Esophagus squamous epithelium (tissue), 4 donors: ENCODE measurements at regions not wholly inside any gene's neighbourhood (a gene's known extent, or its start where the extent isn't known, plus 50 kb on each side); places are given as distances from the start of the nearest gene placed in this dataset.

Experiments used
- POLR2A ChIP-seq, 4 donors: fragments of 450-650 bp; IDR thresholded peaks; one replicate each; pipeline ENCODE4 v1.6.1; 2017; ENCODE audit warnings: antibody characterized with exemption in 4 of 4, mild to moderate bottlenecking in 4 of 4, moderate library complexity in 3 of 4
- TF ChIP-seq, protein P1 (sequence below), 6 experiments: fragments of 450-650 bp in 4 of 6; fragments of 200-600 bp in 2 of 6; sonication (generic) in 2 of 6; IDR thresholded peaks; one replicate each; pipeline ENCODE4 v1.5.1; 2016 to 2019; ENCODE audit warnings: antibody characterized with exemption in 6 of 6, mild to moderate bottlenecking in 4 of 6, moderate library complexity in 4 of 6

DNA sequence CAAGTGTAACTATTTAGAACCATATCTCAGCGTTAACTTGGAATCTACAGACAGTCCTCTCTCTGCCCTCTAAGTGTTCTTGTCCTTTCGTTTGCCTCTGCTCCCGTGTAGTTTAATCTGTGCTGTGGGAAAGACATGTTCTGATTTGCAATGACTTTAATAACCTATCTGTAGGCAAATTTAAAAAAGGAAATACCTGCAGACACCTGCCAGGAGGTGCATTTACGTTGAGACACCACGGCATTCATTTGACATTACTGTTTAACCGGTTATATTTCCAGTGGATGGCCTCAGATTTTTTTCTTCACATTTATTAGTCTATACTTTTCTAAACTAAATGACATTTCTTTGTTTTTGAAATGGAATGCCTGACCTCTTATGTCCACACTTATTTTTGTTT lies 997.9 kb upstream of the PCDH7 start:
- TF ChIP-seq, protein P1, sequence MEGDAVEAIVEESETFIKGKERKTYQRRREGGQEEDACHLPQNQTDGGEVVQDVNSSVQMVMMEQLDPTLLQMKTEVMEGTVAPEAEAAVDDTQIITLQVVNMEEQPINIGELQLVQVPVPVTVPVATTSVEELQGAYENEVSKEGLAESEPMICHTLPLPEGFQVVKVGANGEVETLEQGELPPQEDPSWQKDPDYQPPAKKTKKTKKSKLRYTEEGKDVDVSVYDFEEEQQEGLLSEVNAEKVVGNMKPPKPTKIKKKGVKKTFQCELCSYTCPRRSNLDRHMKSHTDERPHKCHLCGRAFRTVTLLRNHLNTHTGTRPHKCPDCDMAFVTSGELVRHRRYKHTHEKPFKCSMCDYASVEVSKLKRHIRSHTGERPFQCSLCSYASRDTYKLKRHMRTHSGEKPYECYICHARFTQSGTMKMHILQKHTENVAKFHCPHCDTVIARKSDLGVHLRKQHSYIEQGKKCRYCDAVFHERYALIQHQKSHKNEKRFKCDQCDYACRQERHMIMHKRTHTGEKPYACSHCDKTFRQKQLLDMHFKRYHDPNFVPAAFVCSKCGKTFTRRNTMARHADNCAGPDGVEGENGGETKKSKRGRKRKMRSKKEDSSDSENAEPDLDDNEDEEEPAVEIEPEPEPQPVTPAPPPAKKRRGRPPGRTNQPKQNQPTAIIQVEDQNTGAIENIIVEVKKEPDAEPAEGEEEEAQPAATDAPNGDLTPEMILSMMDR (IDR thresholded peaks at IDR 0.05), result no peak
- TF ChIP-seq POLR2A (IDR thresholded peaks at IDR 0.05), result no peak
